T-helper 1 cell treated with Interleukin-12 subunit alpha and Interleukin-12 subunit beta and Interleukin-4 antibody, amounts not matched to agents 30 μg/mL and 1 μg/mL, for 36 hours (primary cell): ENCODE measurements at regions not wholly inside any gene's neighbourhood (a gene's known extent, or its start where the extent isn't known, plus 50 kb on each side); places are given as distances from the start of the nearest gene placed in this dataset.
A peak's percentile ranks its signal among the peaks of the same experiment; 100 is the strongest.

ENCODE experiments used
- H3K27ac Mint-ChIP-seq: one replicate; pipeline ENCODE4 v1.8.0; 2021; ENCODE audit warnings: mild to moderate bottlenecking, mixed read lengths
- H3K27me3 Mint-ChIP-seq: one replicate; pipeline ENCODE4 v1.8.0; 2021; ENCODE audit warnings: low read depth, mixed read lengths
- H3K36me3 Mint-ChIP-seq: one replicate; pipeline ENCODE4 v1.8.0; 2021; ENCODE audit warnings: low read depth, mixed read lengths
- H3K4me1 Mint-ChIP-seq: one replicate; pipeline ENCODE4 v1.8.0; 2021; ENCODE audit warnings: low read depth, mixed read lengths
- H3K4me3 Mint-ChIP-seq: one replicate; pipeline ENCODE4 v1.8.0; 2021; ENCODE audit warnings: mild to moderate bottlenecking, moderate library complexity, mixed read lengths
- H3K9me3 Mint-ChIP-seq: one replicate; pipeline ENCODE4 v1.8.0; 2021; ENCODE audit warnings: mixed read lengths

GRCh38 chr6:17021539-17021889 lies 80.3 kb upstream of the STMND1 start:
- Mint-ChIP-seq H3K9me3 (peaks cover 6% of the 10 kb centered on the region), H3K27me3 (peaks cover 20% of the 10 kb centered on the region), H3K36me3 (no peaks in the 10 kb centered on the region), H3K4me1 (no peaks in the 10 kb centered on the region), H3K27ac (no peak overlapping the region), H3K4me3 (no peak overlapping the region)

GRCh38 chr6:17020889-17021538 lies 80.8 kb upstream of the STMND1 start:
- peaks cover 6% of the 10 kb centered on the region for H3K9me3 Mint-ChIP-seq
- no peaks in the 10 kb centered on the region for H3K36me3 Mint-ChIP-seq
- peaks cover 22% of the 10 kb centered on the region for H3K27me3 Mint-ChIP-seq
- H3K27ac Mint-ChIP-seq, result no peak overlapping the region
- H3K4me1 Mint-ChIP-seq, result no peaks in the 10 kb centered on the region
- no peak overlapping the region for H3K4me3 Mint-ChIP-seq

GRCh38 chr6:17018425-17018824 lies 83.4 kb upstream of the STMND1 start:
- Mint-ChIP-seq H3K36me3 (no peaks in the 10 kb centered on the region), H3K9me3 (peaks cover 1% of the 10 kb centered on the region), H3K4me1 (peaks cover 8% of the 10 kb centered on the region), H3K27me3 (peaks cover 26% of the 10 kb centered on the region), H3K4me3 (no peak overlapping the region), H3K27ac (no peak overlapping the region)

GRCh38 chr6:17017416-17017815 lies 84.4 kb upstream of the STMND1 start:
- Mint-ChIP-seq H3K9me3 (peaks cover 3% of the 10 kb centered on the region), H3K4me3 (no peak overlapping the region), H3K36me3 (no peaks in the 10 kb centered on the region), H3K27me3 (peaks cover 29% of the 10 kb centered on the region), H3K4me1 (peaks cover 8% of the 10 kb centered on the region), H3K27ac (no peak overlapping the region)

DNA sequence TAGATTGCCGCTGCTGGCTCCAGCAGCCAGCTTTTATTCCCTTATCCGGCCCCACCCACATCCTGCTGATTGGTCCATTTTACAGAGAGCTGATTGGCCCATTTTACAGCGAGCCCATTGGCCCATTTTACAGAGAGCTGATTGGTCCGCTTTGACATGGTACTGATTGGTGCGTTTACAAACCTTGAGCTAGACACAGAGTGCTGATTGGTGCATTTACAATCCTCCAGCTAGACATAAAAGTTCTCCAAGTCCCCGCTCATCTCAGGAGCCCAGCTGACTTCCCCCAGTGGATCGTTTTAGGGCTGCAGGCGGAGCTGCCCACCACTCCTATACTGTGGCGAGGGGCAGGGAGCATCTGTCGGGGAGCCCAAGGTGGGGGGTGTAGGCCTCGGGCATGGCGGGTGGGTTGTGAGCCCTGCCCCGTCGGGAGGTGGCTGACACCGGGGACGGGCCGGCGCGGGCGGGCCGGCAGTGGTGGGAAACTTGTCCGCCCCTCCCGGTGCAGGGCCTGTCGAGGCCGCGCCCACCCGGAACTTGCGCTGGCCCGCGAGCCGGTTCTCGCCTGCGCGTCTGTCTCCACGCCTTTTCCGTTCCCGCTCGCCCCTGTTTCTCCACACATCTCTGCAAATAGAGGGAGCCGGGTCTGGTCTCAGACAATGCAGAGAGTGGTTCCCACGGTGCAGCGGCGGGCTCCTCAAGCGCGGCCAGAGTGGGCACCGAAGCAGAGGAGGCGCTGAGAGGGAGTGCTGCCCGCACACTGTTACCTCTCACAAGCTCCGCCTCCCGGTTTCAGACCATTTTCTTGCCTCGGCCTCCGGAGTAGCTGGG lies 86.1 kb upstream of the STMND1 start:
- Mint-ChIP-seq H3K9me3 (peaks cover 3% of the 10 kb centered on the region), H3K4me1 (peaks cover 8% of the 10 kb centered on the region), H3K36me3 (no peaks in the 10 kb centered on the region), H3K27me3 (peaks cover 31% of the 10 kb centered on the region), H3K4me3 (peak overlapping the region; percentile 36), H3K27ac (peak overlapping the region; percentile 33)

GRCh38 chr6:17015144-17015543 lies 86.7 kb upstream of the STMND1 start:
- H3K36me3 Mint-ChIP-seq, result no peaks in the 10 kb centered on the region
- peak overlapping the region; percentile 36 for H3K4me3 Mint-ChIP-seq
- H3K9me3 Mint-ChIP-seq, result peaks cover 3% of the 10 kb centered on the region
- H3K27me3 Mint-ChIP-seq, result peaks cover 33% of the 10 kb centered on the region
- H3K4me1 Mint-ChIP-seq, result peaks cover 8% of the 10 kb centered on the region
- peak overlapping the region; percentile 33 for H3K27ac Mint-ChIP-seq

- Mint-ChIP-seq H3K27me3 (peaks cover 33% of the 10 kb centered on the region), H3K4me3 (no peak overlapping the region), H3K9me3 (peaks cover 7% of the 10 kb centered on the region), H3K27ac (no peak overlapping the region), H3K4me1 (peaks cover 8% of the 10 kb centered on the region), H3K36me3 (no peaks in the 10 kb centered on the region)
These were observed 88.1 kb upstream of the STMND1 start for GRCh38 chr6:17013701-17014100.

GRCh38 chr6:17012421-17013225 lies 89.2 kb upstream of the STMND1 start:
- Mint-ChIP-seq H3K4me1 (peaks cover 8% of the 10 kb centered on the region), H3K4me3 (no peak overlapping the region), H3K9me3 (peaks cover 7% of the 10 kb centered on the region), H3K27ac (no peak overlapping the region), H3K36me3 (no peaks in the 10 kb centered on the region), H3K27me3 (peaks cover 43% of the 10 kb centered on the region)

GRCh38 chr6:17011985-17012384 lies 89.9 kb upstream of the STMND1 start:
- Mint-ChIP-seq H3K36me3 (no peaks in the 10 kb centered on the region), H3K27me3 (peaks cover 42% of the 10 kb centered on the region), H3K4me1 (peaks cover 8% of the 10 kb centered on the region), H3K4me3 (no peak overlapping the region), H3K27ac (no peak overlapping the region), H3K9me3 (peaks cover 7% of the 10 kb centered on the region)

DNA sequence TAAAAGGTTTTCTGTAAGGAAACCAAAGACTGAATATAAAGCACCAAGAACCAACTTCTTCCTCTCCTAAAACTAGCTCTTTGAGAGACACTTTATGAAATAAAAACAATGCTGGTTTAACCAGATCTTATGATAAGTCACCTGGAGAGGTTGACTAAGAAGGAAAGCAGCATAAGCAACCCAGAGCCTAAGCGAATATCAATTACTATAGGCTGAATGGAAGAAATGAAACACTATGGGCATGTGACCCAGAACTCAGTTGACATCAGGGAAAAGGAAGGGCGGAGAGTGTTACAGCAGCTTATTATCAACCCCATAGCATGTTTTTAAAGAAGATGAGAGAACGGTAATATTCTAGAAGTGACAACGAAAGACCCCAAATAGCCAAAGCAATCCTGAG lies 94.1 kb upstream of the STMND1 start:
- Mint-ChIP-seq H3K36me3 (no peaks in the 10 kb centered on the region), H3K4me3 (no peak overlapping the region), H3K4me1 (no peaks in the 10 kb centered on the region), H3K27ac (no peak overlapping the region), H3K9me3 (peaks cover 4% of the 10 kb centered on the region), H3K27me3 (peaks cover 25% of the 10 kb centered on the region)

DNA sequence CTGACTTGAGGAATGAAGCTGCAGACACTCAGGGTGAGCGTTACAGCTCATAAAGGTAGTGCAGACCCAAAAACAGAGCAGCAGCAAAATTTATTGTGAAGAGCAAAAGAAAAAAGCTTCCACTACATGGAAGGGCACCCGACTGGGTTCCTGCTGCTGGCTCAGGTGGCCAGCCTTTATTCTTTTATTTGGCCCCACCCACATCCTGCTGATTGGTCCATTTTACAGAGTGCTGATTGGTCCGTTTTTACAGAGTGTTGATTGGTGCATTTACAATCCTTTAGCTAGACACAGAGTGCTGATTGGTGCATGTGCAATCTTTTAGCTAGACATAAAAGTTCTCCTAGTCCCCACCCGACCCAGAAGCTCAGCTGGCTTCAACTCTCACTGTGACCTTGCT lies 95.3 kb upstream of the STMND1 start:
- Mint-ChIP-seq H3K27ac (no peak overlapping the region), H3K4me1 (no peaks in the 10 kb centered on the region), H3K9me3 (peaks cover 4% of the 10 kb centered on the region), H3K36me3 (no peaks in the 10 kb centered on the region), H3K27me3 (peaks cover 32% of the 10 kb centered on the region), H3K4me3 (no peak overlapping the region)

DNA sequence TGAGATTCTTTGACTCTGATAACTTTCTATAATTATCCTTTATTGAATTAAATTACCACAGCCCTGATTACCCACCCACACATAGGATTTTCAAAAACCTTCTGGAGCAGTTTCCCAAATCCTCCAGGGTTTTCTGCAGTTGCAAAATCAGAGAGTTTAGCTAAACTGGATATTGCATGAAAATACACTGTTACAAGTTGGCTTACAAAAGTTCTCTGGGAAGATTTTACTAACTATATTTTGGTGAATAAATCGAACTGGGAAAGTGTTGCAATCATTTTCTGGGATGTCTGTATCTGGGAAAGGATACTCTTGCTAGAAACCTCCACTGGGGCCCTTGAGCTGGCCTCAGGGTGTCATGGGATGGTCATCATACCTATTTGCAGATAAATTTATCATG lies 97.6 kb upstream of the STMND1 start:
- peaks cover 25% of the 10 kb centered on the region for H3K27me3 Mint-ChIP-seq
- H3K27ac Mint-ChIP-seq, result no peak overlapping the region
- no peaks in the 10 kb centered on the region for H3K36me3 Mint-ChIP-seq
- H3K4me1 Mint-ChIP-seq, result no peaks in the 10 kb centered on the region
- H3K4me3 Mint-ChIP-seq, result no peak overlapping the region
- peaks cover 3% of the 10 kb centered on the region for H3K9me3 Mint-ChIP-seq

GRCh38 chr6:17002123-17002522 lies 99.7 kb upstream of the STMND1 start:
- H3K9me3 Mint-ChIP-seq, result no peaks in the 10 kb centered on the region
- H3K27ac Mint-ChIP-seq, result no peak overlapping the region
- H3K27me3 Mint-ChIP-seq, result peaks cover 19% of the 10 kb centered on the region
- no peak overlapping the region for H3K4me3 Mint-ChIP-seq
- H3K4me1 Mint-ChIP-seq, result no peaks in the 10 kb centered on the region
- no peaks in the 10 kb centered on the region for H3K36me3 Mint-ChIP-seq

GRCh38 chr6:17001188-17001587 lies 100.7 kb upstream of the STMND1 start:
- H3K36me3 Mint-ChIP-seq, result no peaks in the 10 kb centered on the region
- H3K4me3 Mint-ChIP-seq, result no peak overlapping the region
- peaks cover 19% of the 10 kb centered on the region for H3K27me3 Mint-ChIP-seq
- no peak overlapping the region for H3K27ac Mint-ChIP-seq
- no peaks in the 10 kb centered on the region for H3K9me3 Mint-ChIP-seq
- H3K4me1 Mint-ChIP-seq, result no peaks in the 10 kb centered on the region
